Right lobe of liver (tissue), 4 donors: ENCODE measurements at regions not wholly inside any gene's neighbourhood (a gene's known extent, or its start where the extent isn't known, plus 50 kb on each side); places are given as distances from the start of the nearest gene placed in this dataset.

Experiments used
- POLR2A ChIP-seq: fragments of 450-650 bp; IDR thresholded peaks from one replicate; pipeline ENCODE4 v1.6.1; 2017; ENCODE audit warnings: antibody characterized with exemption, mild to moderate bottlenecking
- TF ChIP-seq, protein P1 (sequence below), 4 donors: fragments of 200-600 bp in 3 of 4; fragments of 450-650 bp in 1 of 4; IDR thresholded peaks; one replicate each; pipeline versions ENCODE4 v1.5.1 to v1.8.0; 2016 to 2022; ENCODE audit warnings: antibody characterized with exemption in 4 of 4, mild to moderate bottlenecking in 2 of 4
- donor health status: DM: no; HTN: no; CAD: no.
- donor health status: DM: no; HTN: no; CAD: no.
- donor health status: DM: no; HTN: yes; CAD: no.

DNA sequence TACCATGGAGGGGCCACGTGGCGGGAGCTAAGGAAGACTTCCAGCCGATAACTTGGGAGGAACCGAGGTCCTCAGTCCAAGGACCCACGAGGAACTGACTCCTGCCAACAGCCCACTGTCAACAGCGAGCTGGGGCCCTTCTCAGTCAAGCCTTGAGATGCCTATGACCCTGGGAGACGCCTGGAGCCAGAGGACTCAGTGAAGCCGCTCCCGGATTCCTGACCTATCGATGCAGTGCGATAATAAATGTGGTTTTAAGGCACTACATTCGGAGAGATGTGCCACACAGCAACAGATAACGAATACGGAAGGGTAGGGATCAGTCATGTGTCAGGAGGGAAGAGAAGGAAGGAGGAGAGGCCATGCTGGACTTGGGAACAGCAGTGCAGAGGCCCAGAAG is 208.5 kb downstream of the NFATC2 start:
- TF ChIP-seq POLR2A: no peak
- TF ChIP-seq, protein P1, sequence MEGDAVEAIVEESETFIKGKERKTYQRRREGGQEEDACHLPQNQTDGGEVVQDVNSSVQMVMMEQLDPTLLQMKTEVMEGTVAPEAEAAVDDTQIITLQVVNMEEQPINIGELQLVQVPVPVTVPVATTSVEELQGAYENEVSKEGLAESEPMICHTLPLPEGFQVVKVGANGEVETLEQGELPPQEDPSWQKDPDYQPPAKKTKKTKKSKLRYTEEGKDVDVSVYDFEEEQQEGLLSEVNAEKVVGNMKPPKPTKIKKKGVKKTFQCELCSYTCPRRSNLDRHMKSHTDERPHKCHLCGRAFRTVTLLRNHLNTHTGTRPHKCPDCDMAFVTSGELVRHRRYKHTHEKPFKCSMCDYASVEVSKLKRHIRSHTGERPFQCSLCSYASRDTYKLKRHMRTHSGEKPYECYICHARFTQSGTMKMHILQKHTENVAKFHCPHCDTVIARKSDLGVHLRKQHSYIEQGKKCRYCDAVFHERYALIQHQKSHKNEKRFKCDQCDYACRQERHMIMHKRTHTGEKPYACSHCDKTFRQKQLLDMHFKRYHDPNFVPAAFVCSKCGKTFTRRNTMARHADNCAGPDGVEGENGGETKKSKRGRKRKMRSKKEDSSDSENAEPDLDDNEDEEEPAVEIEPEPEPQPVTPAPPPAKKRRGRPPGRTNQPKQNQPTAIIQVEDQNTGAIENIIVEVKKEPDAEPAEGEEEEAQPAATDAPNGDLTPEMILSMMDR (IDR thresholded peaks at IDR 0.05): no peak
